ENCODE measurements at regions not wholly inside any gene's neighbourhood (a gene's known extent, or its start where the extent isn't known, plus 50 kb on each side); places are given as distances from the start of the nearest gene placed in this dataset.

DNA sequence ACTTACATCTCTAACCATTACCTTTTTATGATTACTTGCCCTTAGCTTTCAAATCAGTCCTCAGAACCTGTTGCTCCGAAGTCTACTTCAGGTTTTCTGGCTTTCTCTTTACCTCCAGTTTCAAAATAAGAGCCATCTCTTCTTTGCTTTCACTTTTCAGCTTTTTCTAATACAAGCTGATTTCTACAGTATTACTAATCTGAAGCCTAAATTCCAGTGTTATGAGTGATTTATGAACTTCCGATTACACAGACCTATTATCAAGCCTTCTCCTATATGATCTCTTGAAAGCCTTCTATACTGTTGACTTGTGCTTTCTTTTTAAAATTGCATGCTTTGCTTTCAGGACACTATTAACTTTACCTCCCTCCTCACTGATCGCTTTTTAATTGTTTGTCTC is 1307.8 kb upstream of the CELF2 start:
- TF ChIP-seq, protein P1, sequence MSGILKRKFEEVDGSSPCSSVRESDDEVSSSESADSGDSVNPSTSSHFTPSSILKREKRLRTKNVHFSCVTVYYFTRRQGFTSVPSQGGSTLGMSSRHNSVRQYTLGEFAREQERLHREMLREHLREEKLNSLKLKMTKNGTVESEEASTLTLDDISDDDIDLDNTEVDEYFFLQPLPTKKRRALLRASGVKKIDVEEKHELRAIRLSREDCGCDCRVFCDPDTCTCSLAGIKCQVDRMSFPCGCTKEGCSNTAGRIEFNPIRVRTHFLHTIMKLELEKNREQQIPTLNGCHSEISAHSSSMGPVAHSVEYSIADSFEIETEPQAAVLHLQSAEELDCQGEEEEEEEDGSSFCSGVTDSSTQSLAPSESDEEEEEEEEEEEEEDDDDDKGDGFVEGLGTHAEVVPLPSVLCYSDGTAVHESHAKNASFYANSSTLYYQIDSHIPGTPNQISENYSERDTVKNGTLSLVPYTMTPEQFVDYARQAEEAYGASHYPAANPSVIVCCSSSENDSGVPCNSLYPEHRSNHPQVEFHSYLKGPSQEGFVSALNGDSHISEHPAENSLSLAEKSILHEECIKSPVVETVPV (CRISPR knock-in tag; IDR thresholded peaks at IDR 0.05), result no peak
- TF ChIP-seq ZNF8 (CRISPR knock-in tag; IDR thresholded peaks at IDR 0.05), result no peak
- no peak for TF ChIP-seq ARNTL (CRISPR knock-in tag; IDR thresholded peaks at IDR 0.05; ENCODE audit: borderline replicate concordance, low read depth)
- no peak for TF ChIP-seq ZFP30 (CRISPR knock-in tag; IDR thresholded peaks at IDR 0.05)
- TF ChIP-seq, protein P2, sequence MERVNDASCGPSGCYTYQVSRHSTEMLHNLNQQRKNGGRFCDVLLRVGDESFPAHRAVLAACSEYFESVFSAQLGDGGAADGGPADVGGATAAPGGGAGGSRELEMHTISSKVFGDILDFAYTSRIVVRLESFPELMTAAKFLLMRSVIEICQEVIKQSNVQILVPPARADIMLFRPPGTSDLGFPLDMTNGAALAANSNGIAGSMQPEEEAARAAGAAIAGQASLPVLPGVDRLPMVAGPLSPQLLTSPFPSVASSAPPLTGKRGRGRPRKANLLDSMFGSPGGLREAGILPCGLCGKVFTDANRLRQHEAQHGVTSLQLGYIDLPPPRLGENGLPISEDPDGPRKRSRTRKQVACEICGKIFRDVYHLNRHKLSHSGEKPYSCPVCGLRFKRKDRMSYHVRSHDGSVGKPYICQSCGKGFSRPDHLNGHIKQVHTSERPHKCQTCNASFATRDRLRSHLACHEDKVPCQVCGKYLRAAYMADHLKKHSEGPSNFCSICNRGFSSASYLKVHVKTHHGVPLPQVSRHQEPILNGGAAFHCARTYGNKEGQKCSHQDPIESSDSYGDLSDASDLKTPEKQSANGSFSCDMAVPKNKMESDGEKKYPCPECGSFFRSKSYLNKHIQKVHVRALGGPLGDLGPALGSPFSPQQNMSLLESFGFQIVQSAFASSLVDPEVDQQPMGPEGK (CRISPR knock-in tag; IDR thresholded peaks at IDR 0.05; ENCODE audit: borderline replicate concordance), result no peak
- no peak for TF ChIP-seq ISL1 (CRISPR knock-in tag; IDR thresholded peaks at IDR 0.05)
- no peak for TF ChIP-seq SNAI2 (CRISPR knock-in tag; IDR thresholded peaks at IDR 0.05)
- no peak for TF ChIP-seq RARB (CRISPR knock-in tag; IDR thresholded peaks at IDR 0.05)
